H1 (cell line): ENCODE measurements at regions not wholly inside any gene's neighbourhood (a gene's known extent, or its start where the extent isn't known, plus 50 kb on each side); places are given as distances from the start of the nearest gene placed in this dataset.

Source experiments
- CTCF ChIA-PET: fragments of 300-600 bp; sonication (Branson Sonifier 250); formaldehyde crosslinking; loops from one replicate; lab custom pipeline; 2021; ENCODE audit not compliant: partially characterized antibody; lab: Charles Lee
- POLR2A ChIA-PET: fragments of 300-600 bp; sonication (Branson Sonifier 250); formaldehyde crosslinking; loops from one replicate; lab custom pipeline; 2021; ENCODE audit warnings: inconsistent platforms; ENCODE audit not compliant: partially characterized antibody; lab: Charles Lee
- DNase-seq, 2 experiments: peaks; one replicate each; pipeline versions ENCODE4 v3.0.0 to v3.0.0-alpha.2; 2010 to 2022; ENCODE audit warnings: low spot score in 2 of 2, low read depth in 1 of 2, mixed read lengths in 1 of 2
- FAIRE-seq: peaks from 2 replicates; lab custom pipeline; 2011; peaks lifted over from hg19 to GRCh38; lab: Jason Lieb, UNC
- H2AFZ ChIP-seq: 2 replicates; pipeline ENCODE4 v1.8.1; 2012; ENCODE audit warnings: low read length, inconsistent platforms
- H2AK5ac ChIP-seq: 2 replicates; pipeline ENCODE4 v1.6.1; 2013; ENCODE audit warnings: low read depth, low read length
- H2BK120ac ChIP-seq: replicated peaks from 2 replicates; pipeline ENCODE3; 2013; ENCODE audit warnings: low read depth, low read length, inconsistent platforms
- H2BK12ac ChIP-seq: 2 replicates; pipeline ENCODE4 v1.6.1; 2013; ENCODE audit warnings: low read depth, low read length
- H2BK15ac ChIP-seq: 2 replicates; pipeline ENCODE4 v1.6.1; 2013; ENCODE audit warnings: low read length
- H2BK20ac ChIP-seq: 2 replicates; pipeline ENCODE4 v1.6.1; 2013; ENCODE audit warnings: low read length
- H2BK5ac ChIP-seq: 2 replicates; pipeline ENCODE4 v1.6.1; 2013; ENCODE audit warnings: low read depth, low read length
- H3K14ac ChIP-seq: 2 replicates; pipeline ENCODE4 v1.6.1; 2013; ENCODE audit warnings: inconsistent platforms; ENCODE audit not compliant: insufficient read length
- H3K18ac ChIP-seq: 2 replicates; pipeline ENCODE4 v1.6.1; 2013; ENCODE audit warnings: low read length; ENCODE audit errors: extremely low read depth
- H3K23ac ChIP-seq: 2 replicates; pipeline ENCODE4 v1.6.1; 2013; ENCODE audit warnings: inconsistent platforms; ENCODE audit not compliant: insufficient read length
- H3K23me2 ChIP-seq: 2 replicates; pipeline ENCODE4 v1.6.1; 2013; ENCODE audit warnings: low read depth, low read length
- H3K27ac ChIP-seq: 2 replicates; pipeline ENCODE4 v1.6.1; 2011; ENCODE audit warnings: low read depth, low read length, inconsistent platforms
- H3K27me3 ChIP-seq, 4 experiments: replicated peaks in 1 of 4; 1 replicate in 1 of 4; 2 replicates in 3 of 4; pipeline versions ENCODE4 v1.6.1 to v1.8.1; 2011 to 2013; ENCODE audit warnings: low read length in 3 of 4, mild to moderate bottlenecking in 3 of 4, inconsistent platforms in 2 of 4, mixed read lengths in 2 of 4, moderate library complexity in 1 of 4; ENCODE audit not compliant: control insufficient read depth in 3 of 4, insufficient read depth in 3 of 4; ENCODE audit errors: extremely low read depth in 1 of 4
- H3K36me3 ChIP-seq, 4 experiments: 2 replicates each; pipeline versions ENCODE4 v1.6.1 to v1.8.1; 2011 to 2013; ENCODE audit warnings: mild to moderate bottlenecking in 4 of 4, low read length in 3 of 4, moderate library complexity in 2 of 4, control low read depth in 1 of 4, inconsistent platforms in 1 of 4; ENCODE audit not compliant: insufficient read depth in 4 of 4, control insufficient read depth in 2 of 4
- H3K4ac ChIP-seq: replicated peaks from 2 replicates; pipeline ENCODE3; 2013; ENCODE audit warnings: low read length, low read depth, mixed read lengths, inconsistent platforms; ENCODE audit not compliant: insufficient read length
- H3K4me1 ChIP-seq, 4 experiments: replicated peaks in 1 of 4; 1 replicate in 1 of 4; 2 replicates in 3 of 4; pipeline versions ENCODE4 v1.6.1 to v1.8.1; 2011 to 2013; ENCODE audit warnings: low read length in 3 of 4, inconsistent platforms in 2 of 4, mixed read lengths in 1 of 4; ENCODE audit not compliant: insufficient read depth in 4 of 4, control insufficient read depth in 3 of 4
- H3K4me2 ChIP-seq, 2 experiments: 2 replicates each; pipeline versions ENCODE4 v1.6.1 to v1.8.1; 2011 to 2013; ENCODE audit warnings: low read depth in 2 of 2, low read length in 2 of 2, control low read depth in 1 of 2, inconsistent platforms in 1 of 2, mild to moderate bottlenecking in 1 of 2; ENCODE audit not compliant: insufficient read depth in 1 of 2
- H3K4me3 ChIP-seq, 4 experiments: fragments of 200-600, 300-600 bp in 1 of 4; sonication (generic), shearing (Covaris generic), sonication (Bioruptor Twin) in 1 of 4; 2 replicates each; pipeline versions ENCODE4 v1.5.1 to v1.8.1; 2011 to 2016; ENCODE audit warnings: low read length in 4 of 4, low read depth in 3 of 4, control low read depth in 2 of 4, inconsistent platforms in 2 of 4, mild to moderate bottlenecking in 2 of 4, mixed read lengths in 1 of 4, moderate library complexity in 1 of 4; ENCODE audit not compliant: insufficient read depth in 2 of 4; ENCODE audit errors: extremely low read depth in 1 of 4
- H3K56ac ChIP-seq: replicated peaks from 2 replicates; pipeline ENCODE3; 2013; ENCODE audit warnings: low read depth, mild to moderate bottlenecking, mixed read lengths, low read length, inconsistent platforms; ENCODE audit not compliant: insufficient read length
- H3K79me1 ChIP-seq: 2 replicates; pipeline ENCODE4 v1.6.1; 2013; ENCODE audit warnings: low read depth, low read length, control low read depth
- H3K79me2 ChIP-seq, 2 experiments: 2 replicates each; pipeline versions ENCODE4 v1.6.1 to v1.8.1; 2012 to 2013; ENCODE audit warnings: low read length in 2 of 2, mild to moderate bottlenecking in 2 of 2, inconsistent platforms in 1 of 2; ENCODE audit not compliant: insufficient read depth in 2 of 2, control insufficient read depth in 1 of 2
- H3K9ac ChIP-seq, 4 experiments: replicated peaks in 1 of 4; 1 replicate in 1 of 4; 2 replicates in 3 of 4; pipeline versions ENCODE4 v1.6.1 to v1.8.1; 2011 to 2013; ENCODE audit warnings: low read depth in 3 of 4, low read length in 3 of 4, control low read depth in 2 of 4, mild to moderate bottlenecking in 2 of 4, moderate library complexity in 2 of 4, inconsistent platforms in 1 of 4; ENCODE audit errors: extremely low read depth in 1 of 4
- H3K9me3 ChIP-seq, 2 experiments: 2 replicates each; pipeline versions ENCODE4 v1.6.1 to v1.8.1; 2012 to 2013; ENCODE audit warnings: mild to moderate bottlenecking in 2 of 2, moderate library complexity in 2 of 2, control low read depth in 1 of 2, inconsistent platforms in 1 of 2, low read depth in 1 of 2, low read length in 1 of 2, mixed read lengths in 1 of 2; ENCODE audit not compliant: insufficient read depth in 2 of 2
- H4K20me1 ChIP-seq, 2 experiments: replicated peaks in 1 of 2; 2 replicates each; pipeline versions ENCODE3 to v1.8.1; 2011 to 2013; ENCODE audit warnings: inconsistent platforms in 2 of 2, low read length in 2 of 2, mild to moderate bottlenecking in 1 of 2; ENCODE audit not compliant: insufficient read depth in 2 of 2, control insufficient read depth in 1 of 2
- H4K5ac ChIP-seq: 2 replicates; pipeline ENCODE4 v1.6.1; 2013; ENCODE audit warnings: low read length, low read depth, mixed read lengths, inconsistent platforms; ENCODE audit not compliant: insufficient read length
- H4K8ac ChIP-seq: 2 replicates; pipeline ENCODE4 v1.8.0; 2013; ENCODE audit warnings: mild to moderate bottlenecking, moderate library complexity, low read length, inconsistent platforms; ENCODE audit not compliant: insufficient read depth; ENCODE audit errors: extremely low read depth
- H4K91ac ChIP-seq: replicated peaks from 2 replicates; pipeline ENCODE3; 2013; ENCODE audit warnings: low read length, mixed read lengths, inconsistent platforms; ENCODE audit not compliant: insufficient read length
- ATF2 ChIP-seq: IDR thresholded peaks from 2 replicates; pipeline ENCODE4 v1.6.1; 2012; ENCODE audit warnings: low read length, inconsistent platforms
- CBX5 ChIP-seq: fragments of 300-800, 300-1000 bp; sonication (generic); IDR thresholded peaks from 2 replicates; pipeline ENCODE4 v1.7.1; 2016; ENCODE audit warnings: antibody characterized with exemption, low read length, low read depth
- CBX8 ChIP-seq: fragments of 300-800, 300-1000 bp; sonication (generic); IDR thresholded peaks from 2 replicates; pipeline ENCODE4 v1.7.1; 2016; ENCODE audit warnings: low read depth, low read length, borderline replicate concordance
- CREB1 ChIP-seq: IDR thresholded peaks from 2 replicates; pipeline ENCODE4 v1.6.1; 2012; ENCODE audit warnings: inconsistent platforms
- CTCF ChIP-seq, 3 experiments: IDR thresholded peaks; 1 replicate in 2 of 3; 2 replicates in 1 of 3; pipeline versions ENCODE4 v1.5.1 to v1.6.1; 2011; ENCODE audit warnings: low read length in 3 of 3, mild to moderate bottlenecking in 3 of 3, inconsistent platforms in 2 of 3, low read depth in 1 of 3, moderate library complexity in 1 of 3; ENCODE audit not compliant: insufficient read depth in 1 of 3; ENCODE audit errors: control extremely low read depth in 1 of 3
- E2F6 ChIP-seq: IDR thresholded peaks from 2 replicates; pipeline ENCODE4 v1.6.1; 2012; ENCODE audit warnings: inconsistent platforms
- RFX5 ChIP-seq: IDR thresholded peaks from 2 replicates; pipeline ENCODE4 v1.6.1; 2011; ENCODE audit warnings: low read depth, low read length, improper control_type of control experiment, borderline replicate concordance
- SP2 ChIP-seq: IDR thresholded peaks from 2 replicates; pipeline ENCODE4 v1.6.1; 2012; ENCODE audit warnings: mild to moderate bottlenecking, low read length, inconsistent platforms
- USF2 ChIP-seq: IDR thresholded peaks from 2 replicates; pipeline ENCODE4 v1.6.1; 2011; ENCODE audit warnings: low read length, improper control_type of control experiment
- WGBS, 2 experiments: shearing (Covaris generic) in 1 of 2; methylation state at CpG; one replicate each; pipeline versions ENCODE4 v1.1.6 to v1.1.7; 2013 to 2015; ENCODE audit warnings: low lambda C conversion rate in 2 of 2, mixed read lengths in 2 of 2, inconsistent platforms in 1 of 2, low coverage in 1 of 2, missing lambda C conversion rate in 1 of 2; ENCODE audit not compliant: insufficient replicate concordance in 2 of 2, insufficient coverage in 1 of 2, insufficient read length in 1 of 2; ENCODE audit errors: extremely low coverage in 1 of 2, missing lambda C conversion rate in 1 of 2; 5-methylcytosine and 5-hydroxymethylcytosine counted together

GRCh38 chr5:44187973-44188372 is 201.2 kb downstream of the FGF10 start:
- Histone ChIP-seq H3K18ac (no peak overlapping the region), H2AFZ (no peak overlapping the region), H3K4me2 (no peak overlapping the region), H3K79me1 (no peaks in the 10 kb centered on the region), H3K4me3 (no peak overlapping the region), H2AK5ac (no peak overlapping the region), H3K14ac (no peak overlapping the region), H2BK12ac (no peak overlapping the region), H2BK120ac (no peak overlapping the region), H3K23me2 (no peaks in the 10 kb centered on the region), H4K20me1 (no peaks in the 10 kb centered on the region), H3K4me1 (no peaks in the 10 kb centered on the region), H4K5ac (no peak overlapping the region), H3K56ac (no peak overlapping the region), H3K27me3 (no peaks in the 10 kb centered on the region), H4K8ac (no peak overlapping the region), H3K79me2 (no peaks in the 10 kb centered on the region), H2BK15ac (no peak overlapping the region), H3K9me3 (no peaks in the 10 kb centered on the region), H2BK5ac (no peak overlapping the region), H3K4ac (no peak overlapping the region), H3K23ac (no peak overlapping the region), H4K91ac (no peak overlapping the region), H3K36me3 (no peaks in the 10 kb centered on the region), H2BK20ac (no peak overlapping the region), H3K27ac (no peak overlapping the region), H3K9ac (no peak overlapping the region)
- DNase-seq (no peak), FAIRE-seq (no peak)
- CTCF ChIA-PET = no interaction called here
- 90% methylated on average over 3 of the region's 3 CpGs; no CpG with 5 or more reads in 1 of the 2 experiments for WGBS, 2 experiments
- POLR2A ChIA-PET = no interaction called here
- no peak for TF ChIP-seq CREB1
- TF ChIP-seq SP2 = no peak
- TF ChIP-seq CBX5 = no peak
- TF ChIP-seq CTCF (IDR thresholded peaks at IDR 0.05; ENCODE audit: control extremely low read depth in 1 of 3, insufficient read depth in 1 of 3, low read depth in 1 of 3, low read length in 3 of 3) = no peak
- no peak for TF ChIP-seq ATF2
- TF ChIP-seq USF2 = no peak
- TF ChIP-seq CBX8 = no peak
- TF ChIP-seq RFX5 = no peak
- TF ChIP-seq E2F6 = no peak
